Suppressor macrophage (primary cell): ENCODE measurements at regions not wholly inside any gene's neighbourhood (a gene's known extent, or its start where the extent isn't known, plus 50 kb on each side); places are given as distances from the start of the nearest gene placed in this dataset.
"Not testable (repeated sequence)": the region's sequence is repeated elsewhere in the genome, so short reads cannot be mapped to it uniquely, and the experiment has no call there.

Source experiments
- DNase-seq, 4 experiments: peaks; one replicate each; pipeline ENCODE4 v3.0.0-alpha.2; 2020 to 2022

GRCh38 chrX:36683507-36683906, 324.7 kb upstream of the FAM47C start:
- DNase-seq, result no peak

GRCh38 chrX:36684053-36684452, 324.1 kb upstream of the FAM47C start:
- no peak for DNase-seq

- DNase-seq, result no peak
These were observed 286.2 kb upstream of the FAM47C start for GRCh38 chrX:36721990-36722389.

GRCh38 chrX:36753602-36754001, 254.6 kb upstream of the FAM47C start:
- no peak for DNase-seq

GRCh38 chrX:36787752-36788151, 220.4 kb upstream of the FAM47C start:
- DNase-seq, result no peak

- DNase-seq, result no peak
These were observed 205.0 kb upstream of the FAM47C start for GRCh38 chrX:36803151-36803550.

GRCh38 chrX:36804066-36804465, 204.1 kb upstream of the FAM47C start:
- no peak for DNase-seq

- no peak for DNase-seq
These were observed 163.3 kb upstream of the FAM47C start for GRCh38 chrX:36844857-36845256.

GRCh38 chrX:36847496-36847895, 160.7 kb upstream of the FAM47C start:
- no peak for DNase-seq

GRCh38 chrX:36849407-36849806, 158.8 kb upstream of the FAM47C start:
- DNase-seq, result no peak

- DNase-seq, result no peak
These were observed 151.3 kb upstream of the FAM47C start for GRCh38 chrX:36856849-36857248.

GRCh38 chrX:36859231-36859630, 148.9 kb upstream of the FAM47C start:
- no peak for DNase-seq

- DNase-seq, result no peak
These were observed 146.6 kb upstream of the FAM47C start for GRCh38 chrX:36861601-36862000.

- DNase-seq, result peak; percentile 2 to 36 (median 12)
These were observed 141.0 kb upstream of the FAM47C start for GRCh38 chrX:36867143-36867542.

- DNase-seq, result no peak
These were observed 139.6 kb upstream of the FAM47C start for GRCh38 chrX:36868592-36868991.

- DNase-seq, result no peak
These were observed 138.7 kb upstream of the FAM47C start for GRCh38 chrX:36869457-36869856.

- DNase-seq, result no peak
These were observed 110.5 kb upstream of the FAM47C start for GRCh38 chrX:36897690-36898089.

- DNase-seq, result peak in 2 of 4 experiments; percentile 0 to 9
These were observed 109.9 kb upstream of the FAM47C start for GRCh38 chrX:36898301-36898700.

- DNase-seq, result not testable (repeated sequence)
These were observed 103.6 kb upstream of the FAM47C start for GRCh38 chrX:36904561-36904960.

GRCh38 chrX:36908801-36909675, 99.1 kb upstream of the FAM47C start:
- peak in 2 of 4 experiments; percentile 26 to 36 for DNase-seq

GRCh38 chrX:36909676-36910030, 98.5 kb upstream of the FAM47C start:
- no peak for DNase-seq

GRCh38 chrX:36913551-36913950, 94.6 kb upstream of the FAM47C start:
- no peak for DNase-seq

GRCh38 chrX:36916941-36917340, 91.2 kb upstream of the FAM47C start:
- no peak for DNase-seq

- no peak for DNase-seq
These were observed 80.5 kb upstream of the FAM47C start for GRCh38 chrX:36927712-36928111.

- DNase-seq, result no peak
These were observed 77.7 kb upstream of the FAM47C start for GRCh38 chrX:36930491-36930890.
